Testis (tissue), 2 donors: ENCODE measurements at regions not wholly inside any gene's neighbourhood (a gene's known extent, or its start where the extent isn't known, plus 50 kb on each side); places are given as distances from the start of the nearest gene placed in this dataset.

ENCODE experiments used
- CTCF ChIP-seq, 3 experiments: fragments of 450-650 bp in 2 of 3; fragments of 200-600 bp in 1 of 3; sonication (generic) in 1 of 3; IDR thresholded peaks; one replicate each; pipeline ENCODE4 v1.5.1; 2016 to 2019; ENCODE audit warnings: antibody characterized with exemption in 3 of 3, mild to moderate bottlenecking in 2 of 3, moderate library complexity in 1 of 3
- POLR2A ChIP-seq: fragments of 450-650 bp; IDR thresholded peaks from one replicate; pipeline ENCODE4 v1.6.1; 2017; ENCODE audit warnings: antibody characterized with exemption, mild to moderate bottlenecking, moderate library complexity

- no peak for TF ChIP-seq CTCF (IDR thresholded peaks at IDR 0.05)
- no peak for TF ChIP-seq POLR2A
Measured at GRCh38 chr11:24163146-24163545, 333.7 kb upstream of the LUZP2 start.
